Naive thymus-derived CD4-positive, alpha-beta T cell (primary cell): ENCODE measurements at regions not wholly inside any gene's neighbourhood (a gene's known extent, or its start where the extent isn't known, plus 50 kb on each side); places are given as distances from the start of the nearest gene placed in this dataset.

Source experiments
- ATAC-seq: fragments of 150-1000 bp; cut with Tn5 transposase; 2 replicates; pipeline ENCODE4 v1.10.0; 2021; ENCODE audit warnings: mild to moderate bottlenecking, moderate library complexity
- CTCF ChIA-PET: fragments of 350-600 bp; sonication (Branson Sonifier 250); formaldehyde crosslinking; loops from one replicate; lab custom pipeline; 2021; ENCODE audit warnings: antibody characterized with exemption; lab: Charles Lee
- POLR2A ChIA-PET: fragments of 350-600 bp; sonication (Branson Sonifier 250); formaldehyde crosslinking; loops from one replicate; lab custom pipeline; 2021; ENCODE audit warnings: antibody characterized with exemption, inconsistent platforms; lab: Charles Lee
- DNase-seq, 9 donors: peaks; one replicate each; pipeline versions ENCODE4 v3.0.0 to v3.0.0-alpha.2; 2020 to 2022; ENCODE audit warnings: mixed read lengths in 1 of 9
- H3K27ac ChIP-seq: one replicate; pipeline ENCODE4 v1.7.0; 2013; ENCODE audit warnings: mild to moderate bottlenecking, low read depth, low read length, moderate library complexity
- H3K27me3 ChIP-seq, 2 donors: one replicate each; pipeline ENCODE4 v1.7.0; 2013; ENCODE audit warnings: low read length in 2 of 2, mild to moderate bottlenecking in 2 of 2, moderate library complexity in 2 of 2; ENCODE audit not compliant: control insufficient read depth in 2 of 2, insufficient read depth in 2 of 2
- H3K36me3 ChIP-seq, 3 experiments: 1 replicate in 2 of 3; 2 replicates in 1 of 3; pipeline ENCODE4 v1.7.0; 2013; ENCODE audit warnings: low read length in 3 of 3, mild to moderate bottlenecking in 3 of 3, moderate library complexity in 1 of 3; ENCODE audit not compliant: insufficient read depth in 3 of 3, control insufficient read depth in 2 of 3
- H3K4me1 ChIP-seq, 2 donors: one replicate each; pipeline ENCODE4 v1.7.0; 2013; ENCODE audit warnings: low read length in 2 of 2, mild to moderate bottlenecking in 2 of 2, moderate library complexity in 1 of 2; ENCODE audit not compliant: control insufficient read depth in 2 of 2, insufficient read depth in 2 of 2
- H3K4me3 ChIP-seq: 2 replicates; pipeline ENCODE4 v1.7.0; 2013; ENCODE audit warnings: mild to moderate bottlenecking, low read length
- H3K9me3 ChIP-seq, 3 experiments: 1 replicate in 2 of 3; 2 replicates in 1 of 3; pipeline ENCODE4 v1.7.0; 2013; ENCODE audit warnings: low read length in 3 of 3; ENCODE audit not compliant: control insufficient read depth in 2 of 3
- H3K27ac Mint-ChIP-seq, 9 donors: one replicate each; pipeline ENCODE4 v1.8.0; 2020 to 2022; ENCODE audit warnings: mixed read lengths in 9 of 9, mild to moderate bottlenecking in 8 of 9, moderate library complexity in 5 of 9, inconsistent platforms in 2 of 9
- H3K27me3 Mint-ChIP-seq, 5 donors: one replicate each; pipeline ENCODE4 v1.8.0; 2021 to 2022; ENCODE audit warnings: mixed read lengths in 5 of 5, mild to moderate bottlenecking in 1 of 5
- H3K36me3 Mint-ChIP-seq, 5 donors: one replicate each; pipeline ENCODE4 v1.8.0; 2020 to 2022; ENCODE audit warnings: mixed read lengths in 5 of 5, mild to moderate bottlenecking in 3 of 5, inconsistent platforms in 1 of 5
- H3K4me1 Mint-ChIP-seq, 7 donors: one replicate each; pipeline ENCODE4 v1.8.0; 2020 to 2022; ENCODE audit warnings: mixed read lengths in 7 of 7, mild to moderate bottlenecking in 3 of 7, inconsistent platforms in 1 of 7
- H3K4me3 Mint-ChIP-seq, 10 donors: one replicate each; pipeline ENCODE4 v1.8.0; 2020 to 2022; ENCODE audit warnings: mild to moderate bottlenecking in 10 of 10, mixed read lengths in 10 of 10, moderate library complexity in 6 of 10, inconsistent platforms in 2 of 10
- H3K9me3 Mint-ChIP-seq, 11 donors: one replicate each; pipeline ENCODE4 v1.8.0; 2020 to 2022; ENCODE audit warnings: mixed read lengths in 11 of 11, mild to moderate bottlenecking in 4 of 11, inconsistent platforms in 1 of 11, moderate library complexity in 1 of 11
- intact Hi-C, 2 donors: fragments of 100-400 bp; cut with micrococcal nuclease; formaldehyde crosslinking; loops; one replicate each; pipeline ENCODE4 v1.15.1; 2023

- ATAC-seq (no peak), DNase-seq (no peak)
- no peaks in the 10 kb centered on the region for H3K4me1 ChIP-seq
- ChIA-PET CTCF (no interaction called here), POLR2A (no interaction called here)
- Mint-ChIP-seq H3K4me3 (no peak overlapping the region), H3K9me3 (peaks cover 0 to 18% (median 5%) of the 10 kb centered on the region in 11 donors), H3K27me3 (no peaks in the 10 kb centered on the region), H3K36me3 (no peaks in the 10 kb centered on the region), H3K4me1 (no peaks in the 10 kb centered on the region), H3K27ac (no peak overlapping the region)
- intact Hi-C loops = no loop called here
- no peaks in the 10 kb centered on the region for H3K36me3 ChIP-seq
- H3K4me3 ChIP-seq = no peak overlapping the region
- no peaks in the 10 kb centered on the region for H3K27me3 ChIP-seq
- no peak overlapping the region for H3K27ac ChIP-seq
- H3K9me3 ChIP-seq = no peaks in the 10 kb centered on the region
These were observed 361.2 kb downstream of the PCDH7 start for GRCh38 chr4:31081366-31081765.

DNA sequence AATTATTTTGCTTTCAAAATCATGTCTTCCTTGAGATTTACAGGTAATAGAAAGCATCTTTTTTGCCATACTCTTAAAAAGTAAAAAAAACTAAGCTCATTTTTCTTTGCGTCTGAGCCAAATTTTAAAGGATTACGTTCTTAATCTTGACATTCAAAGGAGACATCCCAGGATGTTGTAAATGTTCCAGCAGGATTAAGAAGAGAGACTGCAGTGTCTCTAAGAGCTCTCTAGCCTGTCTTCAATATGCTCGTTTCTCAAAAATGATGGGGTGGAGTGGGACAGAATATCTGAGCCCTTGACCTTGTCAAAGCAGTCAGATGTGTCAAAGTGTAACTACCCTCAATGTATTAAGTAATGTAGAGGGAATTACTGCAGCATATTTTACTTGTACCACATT is 363.3 kb downstream of the PCDH7 start:
- Histone ChIP-seq H3K4me3 (no peak overlapping the region), H3K36me3 (no peaks in the 10 kb centered on the region), H3K27me3 (no peaks in the 10 kb centered on the region), H3K9me3 (no peaks in the 10 kb centered on the region), H3K4me1 (no peaks in the 10 kb centered on the region), H3K27ac (no peak overlapping the region)
- no peaks in the 10 kb centered on the region for H3K27me3 Mint-ChIP-seq
- no peak for ATAC-seq
- H3K27ac Mint-ChIP-seq = no peak overlapping the region
- DNase-seq = no peak
- no peaks in the 10 kb centered on the region for H3K36me3 Mint-ChIP-seq
- no peak overlapping the region for H3K4me3 Mint-ChIP-seq
- peaks cover 0 to 13% (median 3%) of the 10 kb centered on the region in 11 donors for H3K9me3 Mint-ChIP-seq
- no peaks in the 10 kb centered on the region for H3K4me1 Mint-ChIP-seq
- CTCF ChIA-PET = no interaction called here
- POLR2A ChIA-PET = no interaction called here
- intact Hi-C loops = no loop called here

DNA sequence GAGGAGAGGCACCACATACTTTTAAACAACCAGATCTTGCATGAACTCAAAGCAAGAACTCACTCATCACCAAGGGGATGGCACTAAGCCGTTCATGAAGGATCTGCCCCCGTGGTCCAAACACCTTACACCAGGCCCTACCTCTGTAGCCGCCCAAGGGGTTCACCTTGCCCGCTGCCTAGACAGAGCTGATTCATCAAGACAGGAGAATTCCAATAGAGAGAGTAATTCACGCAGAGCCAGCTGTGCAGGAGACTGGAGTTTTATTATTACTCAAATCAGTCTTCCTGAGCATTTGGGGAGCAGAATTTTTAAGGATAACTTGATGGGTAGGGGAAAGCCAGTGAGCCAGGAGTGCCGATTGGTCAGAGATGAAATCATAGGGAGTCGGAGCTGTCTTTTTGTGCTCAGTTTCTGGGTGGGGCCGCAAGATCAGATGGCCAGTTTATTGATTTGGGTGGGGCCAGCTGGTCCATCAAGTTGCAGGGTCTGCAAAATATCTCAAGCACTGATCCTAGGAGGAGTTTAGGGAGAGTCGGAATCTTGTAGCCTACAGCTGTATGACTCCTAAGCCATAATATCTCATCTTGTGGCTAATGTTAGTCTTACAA is 364.7 kb downstream of the PCDH7 start:
- DNase-seq (no peak), ATAC-seq (no peak)
- no peaks in the 10 kb centered on the region for H3K9me3 ChIP-seq
- intact Hi-C loops = no loop called here
- ChIA-PET POLR2A (no interaction called here), CTCF (no interaction called here)
- H3K4me3 Mint-ChIP-seq = no peak overlapping the region
- no peaks in the 10 kb centered on the region for H3K36me3 Mint-ChIP-seq
- H3K36me3 ChIP-seq = no peaks in the 10 kb centered on the region
- H3K4me1 ChIP-seq = no peaks in the 10 kb centered on the region
- no peak overlapping the region for H3K4me3 ChIP-seq
- H3K27me3 ChIP-seq = no peaks in the 10 kb centered on the region
- H3K4me1 Mint-ChIP-seq = no peaks in the 10 kb centered on the region
- no peak overlapping the region for H3K27ac Mint-ChIP-seq
- no peaks in the 10 kb centered on the region for H3K27me3 Mint-ChIP-seq
- peaks cover 0 to 13% (median 3%) of the 10 kb centered on the region in 11 donors for H3K9me3 Mint-ChIP-seq
- H3K27ac ChIP-seq = no peak overlapping the region

GRCh38 chr4:31085689-31086088 is 365.5 kb downstream of the PCDH7 start:
- Histone ChIP-seq H3K27me3 (no peaks in the 10 kb centered on the region), H3K4me3 (no peak overlapping the region), H3K27ac (no peak overlapping the region), H3K36me3 (no peaks in the 10 kb centered on the region), H3K9me3 (no peaks in the 10 kb centered on the region), H3K4me1 (no peaks in the 10 kb centered on the region)
- Mint-ChIP-seq H3K27ac (no peak overlapping the region), H3K9me3 (peaks cover 0 to 9% (median 3%) of the 10 kb centered on the region in 11 donors), H3K36me3 (no peaks in the 10 kb centered on the region), H3K4me1 (no peaks in the 10 kb centered on the region), H3K4me3 (no peak overlapping the region), H3K27me3 (no peaks in the 10 kb centered on the region)
- no peak for ATAC-seq
- ChIA-PET CTCF (interaction anchor here (0.6 kb wide), 1 partner anchor 29 kb away, joined by 4 read pairs; no protein-coding TSS in a partner anchor), POLR2A (no interaction called here)
- DNase-seq = no peak
- intact Hi-C loops = no loop called here

GRCh38 chr4:31086756-31087330 is 366.7 kb downstream of the PCDH7 start:
- H3K4me3 ChIP-seq = no peak overlapping the region
- H3K4me1 Mint-ChIP-seq = no peaks in the 10 kb centered on the region
- H3K27ac ChIP-seq = no peak overlapping the region
- H3K27me3 ChIP-seq = no peaks in the 10 kb centered on the region
- DNase-seq = no peak
- POLR2A ChIA-PET = no interaction called here
- peaks cover 0 to 6% (median 2%) of the 10 kb centered on the region in 11 donors for H3K9me3 Mint-ChIP-seq
- no peaks in the 10 kb centered on the region for H3K4me1 ChIP-seq
- no peaks in the 10 kb centered on the region for H3K9me3 ChIP-seq
- ATAC-seq = no peak
- CTCF ChIA-PET = no interaction called here
- no peak overlapping the region for H3K27ac Mint-ChIP-seq
- intact Hi-C loops = no loop called here
- no peaks in the 10 kb centered on the region for H3K36me3 Mint-ChIP-seq
- H3K4me3 Mint-ChIP-seq = no peak overlapping the region
- H3K27me3 Mint-ChIP-seq = no peaks in the 10 kb centered on the region
- no peaks in the 10 kb centered on the region for H3K36me3 ChIP-seq

DNA sequence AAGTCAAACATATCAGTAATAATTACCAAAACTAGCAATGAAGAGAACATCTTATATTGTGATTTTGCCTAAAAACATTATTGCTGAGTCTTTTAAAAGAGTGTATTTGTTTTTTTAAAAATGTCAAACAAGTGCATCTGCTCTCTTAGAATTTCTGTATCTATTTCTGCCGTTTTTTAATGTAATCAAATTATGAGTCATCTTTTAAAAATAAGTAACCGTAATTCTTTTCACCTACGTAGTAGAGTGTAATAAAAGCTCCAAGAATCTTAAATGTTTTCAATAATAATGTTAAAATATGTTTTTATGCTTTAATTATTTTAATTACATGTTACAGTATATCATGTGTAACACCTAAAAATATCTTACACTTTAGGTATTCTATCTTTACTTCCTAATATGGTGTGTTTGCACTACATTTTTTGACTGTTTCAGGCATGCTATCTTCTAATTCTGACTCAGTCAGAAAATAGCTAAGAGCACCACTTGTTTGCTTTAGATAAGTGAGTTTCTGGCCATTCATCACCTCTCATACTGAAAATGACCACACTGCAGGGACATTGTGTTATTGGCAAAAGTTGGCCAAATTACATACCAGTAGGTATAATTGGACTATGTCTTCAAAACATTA is 368.5 kb downstream of the PCDH7 start:
- Histone ChIP-seq H3K9me3 (no peaks in the 10 kb centered on the region), H3K4me3 (no peak overlapping the region), H3K4me1 (no peaks in the 10 kb centered on the region), H3K36me3 (no peaks in the 10 kb centered on the region), H3K27ac (no peak overlapping the region), H3K27me3 (no peaks in the 10 kb centered on the region)
- CTCF ChIA-PET = interaction anchor here (0.6 kb wide), 1 partner anchor 24 kb away, joined by 3 read pairs; no protein-coding TSS in a partner anchor
- intact Hi-C loops = no loop called here
- Mint-ChIP-seq H3K4me3 (no peak overlapping the region), H3K4me1 (no peaks in the 10 kb centered on the region), H3K27me3 (no peaks in the 10 kb centered on the region), H3K36me3 (no peaks in the 10 kb centered on the region), H3K27ac (no peak overlapping the region), H3K9me3 (peaks cover 0 to 11% (median 3%) of the 10 kb centered on the region in 11 donors)
- ATAC-seq = no peak
- DNase-seq = no peak
- POLR2A ChIA-PET = no interaction called here

DNA sequence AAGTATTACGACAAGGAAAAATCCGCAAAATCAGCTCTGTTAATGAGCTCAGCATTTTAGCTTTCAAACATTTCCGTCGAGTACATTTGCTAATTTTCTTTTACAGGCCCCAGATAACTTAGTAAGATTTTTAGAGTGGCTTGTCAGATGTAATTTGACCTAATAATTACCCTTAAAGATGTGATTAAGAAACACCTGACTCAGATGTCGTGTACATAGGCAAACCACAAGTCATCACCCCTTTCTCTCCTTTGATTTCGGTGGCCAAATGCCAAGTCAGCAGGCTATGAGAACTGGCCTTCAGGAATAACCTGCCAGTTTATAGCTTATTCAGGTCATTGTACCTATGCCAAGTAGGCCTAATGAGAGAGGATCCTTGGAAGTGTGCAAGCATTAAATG is 369.6 kb downstream of the PCDH7 start:
- DNase-seq (no peak), ATAC-seq (no peak)
- no peaks in the 10 kb centered on the region for H3K27me3 ChIP-seq
- H3K4me1 ChIP-seq = no peaks in the 10 kb centered on the region
- Mint-ChIP-seq H3K9me3 (peaks cover 0 to 11% (median 1%) of the 10 kb centered on the region in 11 donors), H3K4me1 (no peaks in the 10 kb centered on the region), H3K27me3 (no peaks in the 10 kb centered on the region), H3K36me3 (no peaks in the 10 kb centered on the region), H3K27ac (no peak overlapping the region), H3K4me3 (no peak overlapping the region)
- H3K4me3 ChIP-seq = no peak overlapping the region
- ChIA-PET POLR2A (no interaction called here), CTCF (no interaction called here)
- intact Hi-C loops = no loop called here
- H3K9me3 ChIP-seq = no peaks in the 10 kb centered on the region
- H3K36me3 ChIP-seq = no peaks in the 10 kb centered on the region
- no peak overlapping the region for H3K27ac ChIP-seq
